ENCODE measurements at regions not wholly inside any gene's neighbourhood (a gene's known extent, or its start where the extent isn't known, plus 50 kb on each side); places are given as distances from the start of the nearest gene placed in this dataset.

GRCh38 chr4:8796096-8796495 is 75.5 kb downstream of the HMX1 start:
- no peak overlapping the region for H3K27ac ChIP-seq
- H3K4me1 ChIP-seq: no peaks in the 10 kb centered on the region
- H3K27me3 ChIP-seq: no peaks in the 10 kb centered on the region
- TF ChIP-seq CTCF (IDR thresholded peaks at IDR 0.05): no peak
- H3K9me3 ChIP-seq: no peaks in the 10 kb centered on the region
- H3K4me3 ChIP-seq: no peak overlapping the region
- intact Hi-C loops (cut with DNase I): no loop called here
- H3K36me3 ChIP-seq: no peaks in the 10 kb centered on the region
- no peak for DNase-seq
- H3K9ac ChIP-seq (ENCODE audit: low read depth in 2 of 2, low read length in 2 of 2): no peak overlapping the region

GRCh38 chr4:8795140-8795539 is 76.5 kb downstream of the HMX1 start:
- Histone ChIP-seq H3K4me3 (no peak overlapping the region), H3K9ac (ENCODE audit: low read depth in 2 of 2, low read length in 2 of 2) (no peak overlapping the region), H3K36me3 (no peaks in the 10 kb centered on the region), H3K4me1 (no peaks in the 10 kb centered on the region), H3K27ac (no peak overlapping the region), H3K9me3 (no peaks in the 10 kb centered on the region), H3K27me3 (no peaks in the 10 kb centered on the region)
- no peak for DNase-seq
- no peak for TF ChIP-seq CTCF (IDR thresholded peaks at IDR 0.05)
- intact Hi-C loops (cut with DNase I): no loop called here

GRCh38 chr4:8794491-8794890 is 77.1 kb downstream of the HMX1 start:
- H3K27ac ChIP-seq: no peak overlapping the region
- no peaks in the 10 kb centered on the region for H3K9me3 ChIP-seq
- no peak overlapping the region for H3K4me3 ChIP-seq
- TF ChIP-seq CTCF (IDR thresholded peaks at IDR 0.05): no peak
- DNase-seq: no peak
- H3K9ac ChIP-seq (ENCODE audit: low read depth in 2 of 2, low read length in 2 of 2): no peak overlapping the region
- intact Hi-C loops (cut with DNase I): no loop called here
- H3K36me3 ChIP-seq: no peaks in the 10 kb centered on the region
- H3K27me3 ChIP-seq: no peaks in the 10 kb centered on the region
- no peaks in the 10 kb centered on the region for H3K4me1 ChIP-seq

- intact Hi-C loops (cut with DNase I): no loop called here
- Histone ChIP-seq H3K4me1 (no peaks in the 10 kb centered on the region), H3K4me3 (no peak overlapping the region), H3K36me3 (no peaks in the 10 kb centered on the region), H3K9ac (ENCODE audit: low read depth in 2 of 2, low read length in 2 of 2) (no peak overlapping the region), H3K9me3 (no peaks in the 10 kb centered on the region), H3K27ac (no peak overlapping the region), H3K27me3 (no peaks in the 10 kb centered on the region)
- no peak for DNase-seq
- no peak for TF ChIP-seq CTCF (IDR thresholded peaks at IDR 0.05)
Observed at GRCh38 chr4:8793571-8794160, 78.0 kb downstream of the HMX1 start.

GRCh38 chr4:8792491-8792890 is 79.1 kb downstream of the HMX1 start:
- Histone ChIP-seq H3K4me1 (no peaks in the 10 kb centered on the region), H3K9ac (ENCODE audit: low read depth in 2 of 2, low read length in 2 of 2) (no peak overlapping the region), H3K4me3 (no peak overlapping the region), H3K27me3 (no peaks in the 10 kb centered on the region), H3K27ac (no peak overlapping the region), H3K9me3 (no peaks in the 10 kb centered on the region), H3K36me3 (no peaks in the 10 kb centered on the region)
- intact Hi-C loops (cut with DNase I): no loop called here
- no peak for TF ChIP-seq CTCF (IDR thresholded peaks at IDR 0.05)
- DNase-seq: no peak

All from colonic mucosa (tissue), 4 donors.